ENCODE measurements at regions not wholly inside any gene's neighbourhood (a gene's known extent, or its start where the extent isn't known, plus 50 kb on each side); places are given as distances from the start of the nearest gene placed in this dataset.

DNA sequence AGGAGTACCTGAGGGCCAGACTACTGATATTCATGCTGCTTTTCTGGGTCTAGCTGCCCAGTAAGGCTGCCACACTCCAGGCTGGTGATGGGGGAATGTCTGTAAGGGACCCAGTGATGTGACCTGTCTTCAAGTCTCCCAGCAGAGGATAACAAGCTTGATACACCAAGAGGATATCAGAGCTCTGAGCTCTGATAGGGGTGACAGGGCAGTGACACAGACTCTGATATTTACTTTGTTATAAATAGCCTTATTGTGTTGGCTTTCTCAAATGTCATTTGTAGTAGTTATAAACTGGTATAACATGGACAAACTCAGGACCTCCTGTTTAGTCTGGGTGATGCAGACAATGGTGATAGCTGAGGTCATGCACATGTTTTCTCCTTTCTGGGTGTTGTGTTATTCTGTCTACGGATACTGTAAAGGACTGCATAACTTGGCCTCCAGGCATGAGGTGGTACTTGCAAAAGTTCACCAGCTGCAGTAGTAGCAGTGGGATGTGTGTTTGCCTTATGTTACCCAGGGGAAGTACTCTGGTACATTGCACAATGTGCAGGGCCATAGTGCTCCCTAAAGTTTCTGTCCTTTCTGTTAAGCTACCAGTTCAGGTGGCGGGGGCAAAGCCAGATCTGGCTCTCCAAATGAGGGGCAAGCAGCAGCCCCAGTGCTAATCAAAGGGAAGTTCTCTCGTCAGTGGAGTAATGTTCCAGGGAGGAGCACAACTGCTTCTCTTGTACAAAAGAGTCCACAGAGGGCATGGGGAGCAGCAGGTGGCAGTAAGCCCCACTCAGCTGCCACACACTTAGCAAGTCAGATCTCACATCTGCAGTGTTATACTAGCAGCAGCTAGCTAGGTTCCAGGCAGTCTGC, 812.2 kb downstream of the JRKL start:
- intact Hi-C loops (cut with micrococcal nuclease) (no loop called here), in situ Hi-C loops (cut with MboI) (no loop called here)
- H3K36me3 ChIP-seq (ENCODE audit: control insufficient read depth, insufficient read depth, low read length) = no peaks in the 10 kb centered on the region
- no TSS peak for BruUV-seq (replicated peaks)
- ChIA-PET POLR2A (no interaction called here), CTCF (ENCODE audit: low intra/inter-chr PET ratio) (no interaction called here)
- H3K4me2 ChIP-seq (ENCODE audit: insufficient read depth, low read length) = no peak overlapping the region
- H3K9me3 ChIP-seq (replicated peaks; ENCODE audit: control insufficient read depth, insufficient read depth, low read depth, low read length) = no peaks in the 10 kb centered on the region
- H2AFZ ChIP-seq (ENCODE audit: low read depth, low read length) = no peak overlapping the region
- WGBS (ENCODE audit: insufficient coverage, low coverage, missing lambda C conversion rate) = 4% methylated on average over 3 of the region's 3 CpGs
- ATAC-seq = no peak
- no peak for FAIRE-seq
- no peak overlapping the region for H3K4me3 ChIP-seq
- H3K27ac ChIP-seq (ENCODE audit: extremely low read depth, low read depth, low read length) = no peak overlapping the region
- DNase-seq (ENCODE audit: extremely low read depth in 1 of 4, low spot score in 3 of 4) = no peak
- no peak overlapping the region for H3K9ac ChIP-seq (ENCODE audit: insufficient read depth in 1 of 2, low read depth in 2 of 2, low read length in 2 of 2)
- no peaks in the 10 kb centered on the region for H3K4me1 ChIP-seq (replicated peaks in 1 of 2; ENCODE audit: control insufficient read depth in 2 of 2, insufficient read depth in 2 of 2, low read length in 2 of 2)
- no peaks in the 10 kb centered on the region for H3K79me2 ChIP-seq (ENCODE audit: control insufficient read depth, insufficient read depth, low read length)
- no peaks in the 10 kb centered on the region for H3K27me3 ChIP-seq (ENCODE audit: control insufficient read depth in 2 of 2, insufficient read depth in 2 of 2, low read length in 2 of 2)
- no peaks in the 10 kb centered on the region for H4K20me1 ChIP-seq (replicated peaks; ENCODE audit: control insufficient read depth, insufficient read depth, low read length)
- H3K9me1 ChIP-seq (ENCODE audit: control insufficient read depth, insufficient read depth, low read length) = no peaks in the 10 kb centered on the region
- TF ChIP-seq ZNF830 (CRISPR knock-in tag; IDR thresholded peaks at IDR 0.05) (no peak), NFIX (CRISPR knock-in tag; IDR thresholded peaks at IDR 0.05; ENCODE audit: low read depth) (no peak), MTA2 (IDR thresholded peaks at IDR 0.05; ENCODE audit: low read depth) (no peak), RERE (CRISPR knock-in tag; IDR thresholded peaks at IDR 0.05; ENCODE audit: borderline replicate concordance) (no peak), ARID1B (IDR thresholded peaks at IDR 0.05) (no peak), DNMT1 (IDR thresholded peaks at IDR 0.05) (no peak), RB1 (IDR thresholded peaks at IDR 0.05; ENCODE audit: low read depth) (no peak), ZNF436 (CRISPR knock-in tag; IDR thresholded peaks at IDR 0.05) (no peak), E2F4 (CRISPR knock-in tag; IDR thresholded peaks at IDR 0.05; ENCODE audit: low read depth) (no peak), CXXC5 (CRISPR knock-in tag; IDR thresholded peaks at IDR 0.05) (no peak), FOXP1 (CRISPR knock-in tag; IDR thresholded peaks at IDR 0.05) (no peak), ETS2 (tag; IDR thresholded peaks at IDR 0.05; ENCODE audit: borderline replicate concordance, poor library complexity, severe bottlenecking) (no peak)
- TF ChIP-seq, protein P1, sequence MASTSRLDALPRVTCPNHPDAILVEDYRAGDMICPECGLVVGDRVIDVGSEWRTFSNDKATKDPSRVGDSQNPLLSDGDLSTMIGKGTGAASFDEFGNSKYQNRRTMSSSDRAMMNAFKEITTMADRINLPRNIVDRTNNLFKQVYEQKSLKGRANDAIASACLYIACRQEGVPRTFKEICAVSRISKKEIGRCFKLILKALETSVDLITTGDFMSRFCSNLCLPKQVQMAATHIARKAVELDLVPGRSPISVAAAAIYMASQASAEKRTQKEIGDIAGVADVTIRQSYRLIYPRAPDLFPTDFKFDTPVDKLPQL (IDR thresholded peaks at IDR 0.05; ENCODE audit: extremely low read depth, insufficient read length) = no peak

All from K562 (cell line).